MM.1S (cell line): ENCODE measurements at regions not wholly inside any gene's neighbourhood (a gene's known extent, or its start where the extent isn't known, plus 50 kb on each side); places are given as distances from the start of the nearest gene placed in this dataset.

Experiments
- DNase-seq: peaks from one replicate; pipeline ENCODE4 v3.0.0-alpha.2; 2015
- H2AFZ ChIP-seq: fragments of 300-600 bp; sonication (generic); 2 replicates; pipeline ENCODE4 v1.6.0; 2016; ENCODE audit warnings: antibody characterized with exemption, low read length
- H3F3A ChIP-seq: fragments of 300-600 bp; sonication (generic); 2 replicates; pipeline ENCODE4 v1.6.1; 2016; ENCODE audit warnings: mild to moderate bottlenecking, antibody characterized with exemption, low read length, moderate library complexity, mixed read lengths; ENCODE audit not compliant: insufficient read depth
- H3K27ac ChIP-seq: fragments of 300-600 bp; sonication (generic); 2 replicates; pipeline ENCODE4 v1.5.1; 2016; ENCODE audit warnings: mild to moderate bottlenecking, low read length
- H3K27me3 ChIP-seq: fragments of 300-600 bp; sonication (generic); replicated peaks from 2 replicates; pipeline ENCODE4 v1.6.0; 2016; ENCODE audit warnings: low read length; ENCODE audit not compliant: insufficient read depth
- H3K36me3 ChIP-seq: fragments of 300-600 bp; sonication (generic); replicated peaks from 2 replicates; pipeline ENCODE4 v1.6.1; 2016; ENCODE audit warnings: mild to moderate bottlenecking, low read length, mixed read lengths; ENCODE audit not compliant: insufficient read depth
- H3K4me1 ChIP-seq: fragments of 300-600 bp; sonication (generic); 2 replicates; pipeline ENCODE4 v1.6.1; 2016; ENCODE audit warnings: low read length, mixed read lengths
- H3K4me2 ChIP-seq: fragments of 300-600 bp; sonication (generic); 2 replicates; pipeline ENCODE4 v1.6.0; 2016; ENCODE audit warnings: low read depth, low read length
- H3K4me3 ChIP-seq: fragments of 300-600 bp; sonication (generic); 2 replicates; pipeline ENCODE4 v1.5.1; 2016; ENCODE audit warnings: low read length, mixed read lengths
- H3K79me2 ChIP-seq: fragments of 300-600 bp; sonication (generic); 2 replicates; pipeline ENCODE4 v1.6.1; 2016; ENCODE audit warnings: mixed run types, low read length, mixed read lengths
- H3K9ac ChIP-seq: fragments of 300-600 bp; sonication (generic); 2 replicates; pipeline ENCODE4 v1.6.1; 2016; ENCODE audit warnings: low read length, mixed read lengths
- H3K9me2 ChIP-seq: fragments of 300-600 bp; sonication (generic); replicated peaks from 2 replicates; pipeline ENCODE4 v1.6.1; 2016; ENCODE audit warnings: mild to moderate bottlenecking, low read length, mixed read lengths; ENCODE audit not compliant: insufficient read depth
- H3K9me3 ChIP-seq: fragments of 300-600 bp; sonication (generic); replicated peaks from 2 replicates; pipeline ENCODE4 v1.6.1; 2016; ENCODE audit warnings: mild to moderate bottlenecking, low read length, mixed read lengths; ENCODE audit not compliant: insufficient read depth
- H4K20me1 ChIP-seq: fragments of 300-600 bp; sonication (generic); 2 replicates; pipeline ENCODE4 v1.6.1; 2016; ENCODE audit warnings: mild to moderate bottlenecking, low read length, moderate library complexity, mixed read lengths; ENCODE audit not compliant: insufficient read depth
- CTCF ChIP-seq: fragments of 300-600 bp; sonication (generic); IDR thresholded peaks from 2 replicates; pipeline ENCODE4 v1.5.1; 2016; ENCODE audit warnings: antibody characterized with exemption, low read length, mixed read lengths
- EZH2 ChIP-seq: fragments of 300-600 bp; sonication (generic); optimal IDR thresholded peaks from 2 replicates; pipeline ENCODE3; 2017; ENCODE audit warnings: low read depth, mild to moderate bottlenecking, antibody characterized with exemption, low read length, mixed read lengths
- EZH2phosphoT487 ChIP-seq: fragments of 300-600 bp; sonication (generic); IDR thresholded peaks from 2 replicates; pipeline ENCODE4 v1.6.1; 2018; ENCODE audit warnings: antibody characterized with exemption, low read length

GRCh38 chrX:74138943-74139342 is 165.0 kb upstream of the ZCCHC13 start:
- H2AFZ ChIP-seq = no peak overlapping the region
- H4K20me1 ChIP-seq = no peaks in the 10 kb centered on the region
- H3K4me1 ChIP-seq = no peaks in the 10 kb centered on the region
- no peak for DNase-seq
- H3K4me3 ChIP-seq = no peak overlapping the region
- H3K27ac ChIP-seq = no peak overlapping the region
- no peak overlapping the region for H3K4me2 ChIP-seq
- no peaks in the 10 kb centered on the region for H3F3A ChIP-seq
- H3K79me2 ChIP-seq = no peaks in the 10 kb centered on the region
- no peak overlapping the region for H3K9ac ChIP-seq
- no peaks in the 10 kb centered on the region for H3K27me3 ChIP-seq
- no peaks in the 10 kb centered on the region for H3K9me3 ChIP-seq
- H3K9me2 ChIP-seq = no peaks in the 10 kb centered on the region
- no peaks in the 10 kb centered on the region for H3K36me3 ChIP-seq
- TF ChIP-seq EZH2 (no peak), CTCF (no peak), EZH2phosphoT487 (no peak)

- no peaks in the 10 kb centered on the region for H3F3A ChIP-seq
- no peak overlapping the region for H3K4me2 ChIP-seq
- H3K9me2 ChIP-seq = no peaks in the 10 kb centered on the region
- no peaks in the 10 kb centered on the region for H4K20me1 ChIP-seq
- TF ChIP-seq CTCF (peak; percentile 69), EZH2phosphoT487 (no peak), EZH2 (no peak)
- no peaks in the 10 kb centered on the region for H3K4me1 ChIP-seq
- peak; percentile 74 for DNase-seq
- H3K27ac ChIP-seq = no peak overlapping the region
- no peaks in the 10 kb centered on the region for H3K9me3 ChIP-seq
- H3K4me3 ChIP-seq = no peak overlapping the region
- no peak overlapping the region for H3K9ac ChIP-seq
- no peaks in the 10 kb centered on the region for H3K27me3 ChIP-seq
- no peaks in the 10 kb centered on the region for H3K36me3 ChIP-seq
- no peaks in the 10 kb centered on the region for H3K79me2 ChIP-seq
- no peak overlapping the region for H2AFZ ChIP-seq
These were observed 170.7 kb upstream of the ZCCHC13 start for GRCh38 chrX:74133156-74133796.

- no peaks in the 10 kb centered on the region for H3F3A ChIP-seq
- no peak for TF ChIP-seq EZH2
- no peak for TF ChIP-seq CTCF
- TF ChIP-seq EZH2phosphoT487 = no peak
- no peaks in the 10 kb centered on the region for H3K79me2 ChIP-seq
- H2AFZ ChIP-seq = no peak overlapping the region
- no peaks in the 10 kb centered on the region for H3K36me3 ChIP-seq
- H3K9ac ChIP-seq = no peak overlapping the region
- no peak overlapping the region for H3K4me3 ChIP-seq
- no peak for DNase-seq
- H3K9me3 ChIP-seq = no peaks in the 10 kb centered on the region
- no peak overlapping the region for H3K4me2 ChIP-seq
- no peak overlapping the region for H3K27ac ChIP-seq
- no peaks in the 10 kb centered on the region for H3K27me3 ChIP-seq
- H3K9me2 ChIP-seq = no peaks in the 10 kb centered on the region
- H4K20me1 ChIP-seq = no peaks in the 10 kb centered on the region
- H3K4me1 ChIP-seq = no peaks in the 10 kb centered on the region
These were observed 171.7 kb upstream of the ZCCHC13 start for GRCh38 chrX:74132280-74132679.
